ENCODE measurements at regions not wholly inside any gene's neighbourhood (a gene's known extent, or its start where the extent isn't known, plus 50 kb on each side); places are given as distances from the start of the nearest gene placed in this dataset.

DNA sequence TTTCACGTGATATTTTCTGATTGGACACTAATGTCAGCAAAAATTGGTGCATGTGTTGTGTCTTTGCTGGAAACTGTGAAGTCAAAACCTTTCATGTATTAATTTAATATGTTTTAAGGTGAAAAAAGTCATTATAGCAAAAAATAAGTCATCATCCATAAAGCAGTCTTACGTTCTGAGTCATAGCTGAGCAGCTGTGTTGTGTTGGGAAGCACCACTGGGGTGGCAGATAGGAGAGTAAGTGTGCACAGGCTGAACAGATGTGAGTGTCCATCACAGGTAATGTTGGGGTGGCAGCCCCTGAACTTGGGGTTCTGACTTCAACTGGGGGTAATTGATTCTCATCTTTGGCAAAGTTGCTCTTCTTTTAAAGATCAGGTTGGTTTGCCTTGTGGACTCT, 156.8 kb downstream of the NXNL2 start:
- Mint-ChIP-seq H3K36me3 (ENCODE audit: low read depth) (no peaks in the 10 kb centered on the region), H3K27me3 (peaks cover 4% of the 10 kb centered on the region), H3K4me3 (no peak overlapping the region), H3K9me3 (peaks cover 5% of the 10 kb centered on the region), H3K27ac (no peak overlapping the region), H3K4me1 (no peaks in the 10 kb centered on the region)
- ChIA-PET POLR2A (no interaction called here), CTCF (no interaction called here)
- ATAC-seq (ENCODE audit: low read depth) (no peak), DNase-seq (no peak)
- intact Hi-C loops (cut with micrococcal nuclease), result no loop called here
- TF ChIP-seq, protein P1, sequence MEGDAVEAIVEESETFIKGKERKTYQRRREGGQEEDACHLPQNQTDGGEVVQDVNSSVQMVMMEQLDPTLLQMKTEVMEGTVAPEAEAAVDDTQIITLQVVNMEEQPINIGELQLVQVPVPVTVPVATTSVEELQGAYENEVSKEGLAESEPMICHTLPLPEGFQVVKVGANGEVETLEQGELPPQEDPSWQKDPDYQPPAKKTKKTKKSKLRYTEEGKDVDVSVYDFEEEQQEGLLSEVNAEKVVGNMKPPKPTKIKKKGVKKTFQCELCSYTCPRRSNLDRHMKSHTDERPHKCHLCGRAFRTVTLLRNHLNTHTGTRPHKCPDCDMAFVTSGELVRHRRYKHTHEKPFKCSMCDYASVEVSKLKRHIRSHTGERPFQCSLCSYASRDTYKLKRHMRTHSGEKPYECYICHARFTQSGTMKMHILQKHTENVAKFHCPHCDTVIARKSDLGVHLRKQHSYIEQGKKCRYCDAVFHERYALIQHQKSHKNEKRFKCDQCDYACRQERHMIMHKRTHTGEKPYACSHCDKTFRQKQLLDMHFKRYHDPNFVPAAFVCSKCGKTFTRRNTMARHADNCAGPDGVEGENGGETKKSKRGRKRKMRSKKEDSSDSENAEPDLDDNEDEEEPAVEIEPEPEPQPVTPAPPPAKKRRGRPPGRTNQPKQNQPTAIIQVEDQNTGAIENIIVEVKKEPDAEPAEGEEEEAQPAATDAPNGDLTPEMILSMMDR (IDR thresholded peaks at IDR 0.05), result no peak

DNA sequence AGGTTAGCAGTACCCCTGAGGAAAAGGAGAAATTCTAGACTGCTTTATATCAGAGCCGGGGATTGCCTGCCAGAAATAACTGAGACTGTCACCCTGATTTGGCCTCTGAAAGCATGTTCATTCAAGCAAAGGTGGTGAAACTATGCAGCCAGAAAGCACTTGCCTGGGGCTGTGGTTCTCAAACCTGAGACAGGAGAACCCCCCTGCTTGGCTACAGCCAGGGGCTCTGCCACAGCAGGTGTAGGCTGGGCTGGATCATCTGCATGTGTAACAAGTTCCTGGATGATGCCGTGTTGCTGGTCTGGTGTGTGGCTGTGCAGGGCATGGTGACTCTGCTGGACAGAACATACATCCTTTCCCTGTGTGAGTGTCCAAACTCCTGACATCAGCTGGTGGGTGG, 157.8 kb downstream of the NXNL2 start:
- CTCF ChIA-PET, result no interaction called here
- Mint-ChIP-seq H3K9me3 (peaks cover 5% of the 10 kb centered on the region), H3K36me3 (ENCODE audit: low read depth) (no peaks in the 10 kb centered on the region), H3K4me3 (no peak overlapping the region), H3K27ac (no peak overlapping the region), H3K27me3 (peaks cover 4% of the 10 kb centered on the region), H3K4me1 (no peaks in the 10 kb centered on the region)
- DNase-seq (no peak), ATAC-seq (ENCODE audit: low read depth) (no peak)
- intact Hi-C loops (cut with micrococcal nuclease), result no loop called here
- POLR2A ChIA-PET, result no interaction called here
- TF ChIP-seq, protein P1 (IDR thresholded peaks at IDR 0.05), result no peak

DNA sequence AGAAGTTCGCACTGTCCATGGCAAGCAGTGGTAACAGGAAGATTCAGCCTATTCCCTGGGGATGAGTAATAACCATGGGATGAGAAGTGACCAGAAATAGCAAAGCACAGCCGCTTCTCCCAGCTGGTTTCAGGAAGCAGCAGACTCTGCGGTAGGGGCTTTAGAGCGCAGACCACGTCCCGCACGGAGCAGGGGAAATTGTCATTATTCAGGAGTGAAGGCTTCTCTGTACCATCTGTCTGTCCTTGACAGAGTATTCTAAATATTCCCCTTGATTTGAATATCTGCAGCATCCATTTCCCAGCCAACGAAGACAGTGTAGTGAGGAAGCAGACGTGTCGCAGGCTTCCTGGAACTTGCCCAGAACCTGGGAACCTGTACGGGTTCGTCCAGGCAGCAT, 159.6 kb downstream of the NXNL2 start:
- TF ChIP-seq, protein P1 (IDR thresholded peaks at IDR 0.05), result no peak
- ATAC-seq (ENCODE audit: low read depth) (no peak), DNase-seq (no peak)
- ChIA-PET POLR2A (no interaction called here), CTCF (no interaction called here)
- Mint-ChIP-seq H3K27ac (no peak overlapping the region), H3K9me3 (peaks cover 5% of the 10 kb centered on the region), H3K27me3 (peaks cover 4% of the 10 kb centered on the region), H3K36me3 (ENCODE audit: low read depth) (no peaks in the 10 kb centered on the region), H3K4me3 (no peak overlapping the region), H3K4me1 (no peaks in the 10 kb centered on the region)
- intact Hi-C loops (cut with micrococcal nuclease), result no loop called here

DNA sequence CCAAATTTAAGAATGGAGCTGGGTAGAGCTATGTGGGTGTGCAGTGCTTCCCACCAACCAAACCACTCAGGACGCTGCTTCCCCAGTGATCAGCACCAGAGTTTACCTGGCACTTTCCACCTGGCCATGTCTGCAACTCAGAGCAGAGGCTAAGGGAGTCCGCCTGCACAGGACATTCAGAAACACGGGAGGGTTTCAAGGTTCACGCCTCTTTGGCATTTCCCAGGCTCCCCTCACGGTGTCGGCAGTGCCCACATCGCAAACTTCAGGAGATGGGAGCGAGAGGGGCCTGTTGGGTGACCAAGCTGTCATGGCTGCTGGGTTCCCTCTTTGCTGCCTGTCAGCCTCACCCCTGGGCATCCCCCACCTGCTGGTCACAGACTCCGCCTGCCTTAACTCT, 161.5 kb downstream of the NXNL2 start:
- TF ChIP-seq, protein P1 (IDR thresholded peaks at IDR 0.05), result no peak
- no peaks in the 10 kb centered on the region for H3K4me1 Mint-ChIP-seq
- intact Hi-C loops (cut with micrococcal nuclease), result no loop called here
- H3K27me3 Mint-ChIP-seq, result peaks cover 6% of the 10 kb centered on the region
- CTCF ChIA-PET, result no interaction called here
- DNase-seq (no peak), ATAC-seq (ENCODE audit: low read depth) (no peak)
- no peak overlapping the region for H3K4me3 Mint-ChIP-seq
- POLR2A ChIA-PET, result no interaction called here
- peaks cover 5% of the 10 kb centered on the region for H3K9me3 Mint-ChIP-seq
- no peaks in the 10 kb centered on the region for H3K36me3 Mint-ChIP-seq (ENCODE audit: low read depth)
- no peak overlapping the region for H3K27ac Mint-ChIP-seq

DNA sequence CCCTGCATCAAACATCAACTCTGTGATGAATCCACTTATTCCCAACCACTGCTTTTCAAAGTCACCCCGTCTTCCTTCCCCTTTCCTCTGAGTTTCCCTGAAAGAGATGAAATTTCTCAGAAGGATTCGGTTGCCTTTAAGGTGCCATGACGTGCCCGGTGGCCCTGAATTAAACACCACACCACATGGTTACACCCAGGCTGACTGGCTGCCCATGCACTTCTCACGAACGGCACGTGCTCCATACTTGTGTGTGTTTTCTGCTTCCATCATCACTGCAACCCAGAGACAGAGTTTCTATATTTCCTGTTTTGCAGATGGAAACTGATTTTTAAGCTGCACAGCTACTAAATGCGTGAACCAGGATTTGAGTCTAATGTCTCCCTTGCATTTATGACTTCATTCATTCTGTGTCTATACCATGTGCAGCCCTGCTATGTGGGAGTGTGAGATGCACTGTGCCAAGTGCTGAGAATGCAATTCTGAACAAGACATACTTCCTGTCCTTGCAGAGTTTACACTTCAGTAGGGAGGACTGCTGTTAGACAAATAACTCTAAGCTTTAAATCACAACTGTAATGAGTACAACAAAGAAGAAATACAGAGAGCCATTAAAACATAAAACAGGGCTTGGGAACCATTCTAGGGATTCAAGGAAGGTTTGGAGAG, 162.9 kb downstream of the NXNL2 start:
- TF ChIP-seq, protein P1 (IDR thresholded peaks at IDR 0.05), result no peak
- H3K27me3 Mint-ChIP-seq, result peaks cover 6% of the 10 kb centered on the region

More for the DNA sequence above, 162.9 kb downstream of the NXNL2 start:
- Mint-ChIP-seq H3K36me3 (ENCODE audit: low read depth) (no peaks in the 10 kb centered on the region), H3K27ac (no peak overlapping the region), H3K4me3 (no peak overlapping the region), H3K4me1 (no peaks in the 10 kb centered on the region), H3K9me3 (peaks cover 5% of the 10 kb centered on the region)
- POLR2A ChIA-PET, result no interaction called here
- no peak for ATAC-seq (ENCODE audit: low read depth)
- DNase-seq, result no peak
- CTCF ChIA-PET, result no interaction called here
- intact Hi-C loops (cut with micrococcal nuclease), result no loop called here
